ENCODE measurements at regions not wholly inside any gene's neighbourhood (a gene's known extent, or its start where the extent isn't known, plus 50 kb on each side); places are given as distances from the start of the nearest gene placed in this dataset.

DNA sequence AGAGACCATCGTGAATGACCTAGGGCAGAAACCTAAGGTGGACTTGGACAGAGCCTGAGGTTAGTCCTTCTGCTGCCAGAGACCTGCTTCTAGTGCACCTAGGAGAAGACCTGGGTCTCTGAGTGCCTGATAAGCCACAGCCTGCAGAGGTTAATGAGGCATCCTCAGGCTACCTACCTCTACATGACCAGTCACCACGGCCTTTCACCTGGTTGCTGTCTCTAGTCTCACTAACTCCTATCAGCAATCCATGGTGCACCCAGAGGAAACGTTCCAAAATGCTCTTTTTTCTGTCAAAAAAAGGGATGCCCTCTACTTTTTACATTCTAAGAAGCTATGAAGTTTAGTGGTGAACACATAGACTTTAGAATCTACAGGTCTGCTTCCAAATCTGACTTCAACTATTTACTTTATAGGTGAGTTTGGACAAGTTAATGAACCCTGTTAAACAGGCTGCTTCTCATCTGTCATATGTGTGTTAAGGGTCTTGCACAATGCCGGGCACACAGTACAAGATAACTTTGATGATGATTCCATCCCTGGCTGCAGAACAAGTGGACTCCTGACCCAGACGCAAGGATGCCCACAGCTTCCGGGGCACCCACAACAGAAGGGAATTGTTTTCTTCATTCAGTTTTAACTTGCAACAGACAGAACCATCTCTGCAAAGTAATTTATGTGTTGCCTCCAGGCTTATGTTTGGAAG lies 469.9 kb upstream of the CDH5 start:
- DNase-seq, result no peak

DNA sequence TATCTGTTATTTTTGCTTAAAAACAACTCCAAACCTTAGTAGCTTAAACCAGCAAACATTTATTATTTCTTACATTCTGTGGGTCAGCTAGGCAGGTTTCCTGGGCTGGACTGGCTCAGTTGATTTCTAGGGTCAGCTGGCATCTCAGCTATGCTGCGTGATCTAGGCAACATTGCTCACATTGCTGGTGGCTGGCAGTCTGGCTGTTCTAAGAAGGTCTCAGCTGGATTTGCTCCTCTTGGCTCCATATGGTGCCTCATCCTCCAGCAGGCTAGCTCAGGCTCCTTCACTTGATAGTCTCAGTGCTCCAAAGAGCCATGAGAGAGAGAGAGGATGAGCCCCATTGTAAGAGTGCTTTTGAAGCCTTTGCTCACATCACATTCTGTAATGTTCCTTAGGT lies 470.6 kb upstream of the CDH5 start:
- DNase-seq, result no peak

DNA sequence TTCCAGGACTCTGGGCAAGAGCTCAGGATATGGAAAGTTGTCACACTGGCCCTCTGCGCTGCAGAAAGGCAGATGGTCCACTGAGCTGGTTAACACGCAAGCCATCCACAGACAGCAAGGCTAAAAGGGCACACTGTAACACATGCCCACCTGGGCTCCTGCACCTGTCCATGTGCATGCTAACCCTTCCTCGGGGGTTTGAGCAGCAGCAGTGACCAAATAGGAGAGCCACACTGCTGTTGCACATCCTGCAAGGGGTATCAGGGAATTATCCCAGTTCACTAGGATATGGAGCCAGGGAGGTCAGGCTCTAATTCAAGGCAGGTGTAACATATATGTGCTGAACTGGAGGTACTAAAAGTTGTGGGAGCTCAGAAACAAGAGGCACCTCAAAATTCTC lies 471.0 kb upstream of the CDH5 start:
- DNase-seq, result no peak

DNA sequence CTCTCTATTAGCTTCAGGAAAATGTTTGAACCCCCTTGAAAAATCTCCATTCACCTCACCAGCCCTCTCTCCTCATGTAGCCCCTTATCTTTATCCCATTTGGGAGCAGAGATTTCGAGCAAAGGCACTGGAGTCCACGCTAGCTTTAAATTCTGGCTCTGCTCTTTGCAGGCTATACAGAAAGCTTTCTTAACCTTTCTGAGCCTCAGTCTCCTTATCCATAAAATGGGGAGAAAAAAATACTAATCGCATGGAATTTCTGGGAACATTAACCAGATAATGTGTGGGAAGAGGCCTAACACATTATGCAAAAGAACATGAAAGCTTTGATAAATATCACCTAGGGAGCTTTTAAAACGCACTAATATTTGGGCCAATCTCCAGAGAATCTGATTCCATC lies 476.3 kb upstream of the CDH5 start:
- no peak for DNase-seq

DNA sequence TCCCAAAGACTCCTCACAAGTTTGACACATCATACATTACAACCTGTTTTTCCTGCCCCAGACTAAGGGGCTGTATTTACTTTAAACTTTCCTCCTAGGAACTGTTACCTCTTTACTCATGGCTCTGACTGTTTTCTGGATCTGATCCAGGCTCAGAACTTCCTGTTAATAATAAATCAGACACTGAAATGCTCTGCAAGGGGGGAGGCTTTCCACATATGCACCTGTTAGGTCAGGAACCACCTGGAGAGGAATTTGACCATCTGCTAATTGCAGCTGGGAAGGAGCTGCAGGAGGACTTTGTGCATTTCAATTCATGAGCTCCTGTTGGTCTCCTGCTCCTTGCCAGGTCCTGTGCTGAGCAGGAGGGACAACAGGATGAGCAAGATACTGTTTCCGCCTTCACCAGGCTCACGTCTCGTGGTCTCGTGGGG lies 476.9 kb upstream of the CDH5 start:
- DNase-seq, result peak; percentile 61

DNA sequence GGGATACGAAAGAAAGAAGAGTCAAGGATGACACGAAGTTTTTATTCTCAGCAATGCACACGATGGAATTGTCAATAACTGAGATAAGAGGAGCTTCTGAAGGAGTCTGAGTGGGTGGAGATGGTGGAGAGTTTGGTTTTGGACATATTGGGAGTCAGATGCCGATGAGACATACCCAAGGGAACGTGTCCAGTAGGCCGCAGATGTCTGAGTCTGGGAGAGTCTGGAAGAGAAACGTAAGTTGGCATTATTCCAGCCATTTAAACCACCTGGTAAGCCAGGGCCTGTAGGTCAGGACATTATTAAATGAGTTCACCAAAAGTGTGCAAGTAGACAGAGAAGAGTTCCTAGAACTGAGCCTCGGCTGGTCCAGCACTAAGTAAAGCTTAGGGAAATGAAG lies 478.3 kb upstream of the CDH5 start:
- DNase-seq, result no peak

DNA sequence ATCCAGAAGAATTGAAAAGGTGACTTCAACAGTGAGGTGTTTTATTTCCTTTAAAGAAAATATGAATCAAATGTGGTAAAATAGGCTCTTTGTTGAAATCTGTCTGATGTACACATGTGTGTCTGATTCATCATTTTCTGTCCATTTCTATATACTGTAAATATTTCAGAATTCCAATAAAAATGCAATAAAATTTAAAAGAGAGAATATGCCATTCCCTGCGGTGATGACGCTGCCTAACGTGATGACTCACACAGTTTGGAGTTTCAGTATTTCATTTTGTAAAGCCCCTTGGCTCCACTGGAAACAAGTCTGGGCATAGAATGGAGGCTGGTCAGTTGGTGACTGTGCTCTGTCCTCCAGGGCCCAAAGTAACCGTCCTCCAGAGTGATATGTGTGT lies 482.5 kb upstream of the CDH5 start:
- no peak for DNase-seq

DNA sequence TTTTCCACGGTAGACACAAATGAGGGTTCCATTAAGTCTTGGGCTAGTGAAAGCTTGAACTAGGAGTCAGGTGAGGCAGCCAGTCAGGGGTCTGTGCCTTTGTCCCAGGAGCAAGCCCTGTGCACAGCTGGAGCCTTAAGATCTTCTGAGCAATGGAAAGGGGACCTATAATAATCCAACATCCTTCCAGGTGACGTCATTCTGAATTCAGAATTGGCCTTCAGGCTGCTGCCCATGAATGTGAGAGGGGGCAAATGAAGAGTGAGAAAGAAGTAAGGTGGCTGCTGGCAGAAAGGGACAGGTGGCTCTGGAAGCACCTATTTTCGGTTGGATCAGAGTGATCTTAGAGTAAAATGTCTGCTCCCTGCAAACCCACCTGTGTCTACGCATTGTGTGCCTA lies 488.1 kb upstream of the CDH5 start:
- no peak for DNase-seq

DNA sequence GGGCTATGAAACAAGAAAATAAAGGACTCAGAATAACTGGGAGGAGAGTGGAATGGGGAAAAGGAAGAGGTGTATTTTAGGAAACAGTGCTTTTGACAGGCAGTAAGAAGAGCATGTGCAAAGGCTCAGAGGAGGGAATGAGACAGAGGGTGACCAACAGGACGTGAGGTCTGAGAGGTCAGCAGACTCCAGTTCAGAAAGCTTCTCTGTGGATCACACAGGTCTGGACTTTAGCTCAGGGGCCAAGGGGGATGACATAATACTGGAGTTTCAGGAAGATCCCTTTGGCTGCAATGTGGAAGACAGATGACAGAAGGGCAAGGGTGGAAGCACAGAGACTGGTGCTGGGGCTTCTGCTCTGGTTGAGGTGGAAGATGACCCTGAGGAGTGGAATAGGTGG lies 489.9 kb upstream of the CDH5 start:
- no peak for DNase-seq

DNA sequence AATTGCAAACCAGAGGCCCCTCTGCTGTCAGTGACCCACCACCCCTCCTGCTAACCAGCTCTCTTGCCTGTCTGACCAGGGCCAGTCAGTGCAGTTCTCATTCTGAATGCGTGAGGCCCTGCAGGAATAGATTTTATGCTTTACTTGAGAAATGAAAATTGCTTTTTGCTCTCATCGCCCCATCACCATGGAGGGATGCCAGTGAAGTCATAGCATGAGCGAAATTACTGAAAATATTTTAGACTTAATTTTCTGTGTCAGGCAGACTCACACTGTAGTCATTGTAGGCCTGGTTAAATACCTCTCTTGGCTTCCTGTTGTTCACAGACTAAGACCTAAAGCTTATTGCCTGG lies 490.5 kb upstream of the CDH5 start:
- DNase-seq, result no peak

DNA sequence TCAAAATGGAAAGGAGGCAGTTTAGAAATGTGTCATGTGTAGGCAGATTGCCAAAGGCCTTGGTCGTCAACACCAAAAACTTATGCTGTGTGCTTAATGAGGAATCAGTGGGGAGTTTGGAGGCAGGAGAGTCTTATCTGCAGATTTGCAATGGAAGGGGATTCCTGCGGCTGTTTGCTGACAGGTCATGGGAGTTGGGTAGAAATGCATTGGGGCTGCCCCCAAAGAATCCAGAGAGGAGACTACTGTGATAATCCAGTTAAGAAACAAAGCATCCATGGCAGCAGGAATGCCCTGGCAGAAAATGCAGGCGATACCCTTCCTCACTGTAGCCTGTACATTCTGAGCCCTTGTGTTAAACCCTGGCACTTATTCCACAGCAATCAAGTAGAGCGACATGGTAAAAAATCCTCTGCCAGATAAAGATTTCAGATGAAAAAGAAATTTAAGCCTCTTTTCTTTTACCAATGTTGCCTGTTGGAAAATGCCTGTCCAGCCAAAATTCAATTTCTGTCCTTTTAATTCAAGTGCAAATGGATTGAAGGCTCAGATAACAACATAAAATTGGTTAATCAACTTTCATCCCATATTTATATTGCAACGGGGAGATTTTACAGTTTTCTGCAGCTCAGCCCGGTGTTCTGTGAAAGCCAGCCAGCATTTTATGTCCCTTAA lies 491.0 kb upstream of the CDH5 start:
- DNase-seq, result no peak

DNA sequence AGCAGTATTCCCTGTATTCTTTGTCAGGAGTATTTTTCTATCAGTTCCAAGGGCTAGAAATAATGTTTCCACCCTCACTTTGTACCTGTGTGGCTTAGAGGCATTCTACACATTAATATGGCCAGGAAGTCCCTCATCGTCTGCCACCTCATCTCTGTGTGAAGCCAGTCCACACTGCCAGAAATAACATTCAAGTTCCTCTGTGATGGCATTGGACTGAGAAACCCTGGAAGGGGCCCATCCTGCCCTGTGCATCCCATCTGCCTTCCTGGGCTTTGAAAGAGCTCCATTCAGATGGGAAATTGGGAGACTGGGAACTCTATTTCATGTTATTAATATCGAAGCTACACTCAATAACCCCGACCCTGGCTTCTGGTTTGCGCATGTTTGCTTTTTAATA lies 497.2 kb upstream of the CDH5 start:
- DNase-seq, result no peak

DNA sequence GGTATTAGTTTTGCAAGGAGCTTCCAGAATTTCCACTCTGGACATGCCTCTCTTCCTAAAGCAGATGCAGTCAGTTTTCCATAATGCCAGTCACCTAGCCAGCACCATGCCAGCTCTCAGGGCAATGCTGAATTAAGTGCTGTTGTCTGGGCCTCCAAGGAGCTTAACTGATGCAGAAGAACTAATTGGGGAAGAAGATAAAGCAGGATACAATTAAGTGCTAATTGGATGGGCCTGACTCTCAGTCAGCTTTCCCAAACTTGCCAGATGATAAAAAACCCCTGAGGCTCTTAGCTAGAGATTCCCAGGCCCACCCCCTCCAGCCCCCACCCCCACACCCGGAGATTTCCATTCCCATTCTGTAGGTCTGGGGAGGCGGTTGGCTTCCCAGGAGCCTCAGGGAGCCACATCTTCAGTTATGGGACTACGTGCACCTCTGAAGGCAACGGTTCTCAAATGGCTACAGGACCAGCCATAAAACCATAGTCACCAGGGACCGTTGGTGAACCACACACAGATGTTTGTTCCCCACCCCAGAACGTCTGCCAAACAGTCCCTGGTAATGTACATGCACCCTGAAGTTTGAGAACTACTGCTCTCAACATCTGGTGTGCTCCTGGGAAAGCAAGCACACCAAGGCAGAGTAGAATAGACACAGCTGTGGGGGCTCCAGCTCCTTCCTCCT lies 499.1 kb upstream of the CDH5 start:
- DNase-seq, result no peak

DNA sequence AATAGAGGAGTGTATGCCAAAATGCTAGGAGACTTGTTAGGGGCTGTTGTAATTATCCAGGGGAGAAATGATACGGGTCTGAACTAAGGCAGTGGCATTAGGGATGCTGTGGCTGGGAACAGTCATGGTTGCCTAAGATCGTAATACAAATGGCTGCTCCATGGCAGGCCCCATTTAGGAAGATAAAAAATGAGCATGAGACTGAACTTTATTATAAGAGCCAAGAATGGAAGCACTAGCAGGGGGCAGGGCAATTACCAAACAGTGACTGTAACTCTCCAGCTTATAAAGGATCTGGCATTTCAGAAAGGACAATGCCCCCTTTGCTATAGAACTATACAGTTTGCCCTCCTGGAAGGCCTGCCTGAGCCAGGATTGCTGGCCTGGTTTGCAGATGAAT lies 503.3 kb upstream of the CDH5 start:
- no peak for DNase-seq

DNA sequence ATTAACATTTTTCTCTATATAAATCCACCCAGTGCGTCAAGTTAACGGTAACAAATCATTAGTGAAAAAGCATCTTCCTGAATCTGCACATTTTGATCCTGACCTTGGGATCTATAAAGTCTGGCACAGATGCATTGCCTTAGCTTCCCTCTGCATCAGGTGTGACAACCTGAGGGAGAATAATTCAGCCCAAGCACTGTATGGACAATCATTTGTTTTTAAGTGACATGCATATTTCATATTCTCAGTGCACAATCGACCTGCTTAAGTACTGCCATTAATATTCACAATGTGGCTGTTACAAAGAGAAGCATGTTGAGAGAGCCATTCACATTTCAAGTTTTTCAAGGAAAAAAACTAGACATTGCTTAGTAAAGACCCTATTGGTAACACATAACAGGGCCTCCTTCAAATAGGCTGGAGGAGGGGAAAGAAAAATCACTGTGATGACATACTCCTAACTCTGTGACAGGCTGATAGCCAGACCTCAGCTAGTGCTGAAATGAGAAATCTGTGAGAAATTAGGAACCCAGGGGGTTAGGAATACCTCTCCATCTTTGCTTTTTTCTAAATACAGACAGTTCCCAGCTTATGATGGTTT lies 505.3 kb upstream of the CDH5 start:
- no peak for DNase-seq

DNA sequence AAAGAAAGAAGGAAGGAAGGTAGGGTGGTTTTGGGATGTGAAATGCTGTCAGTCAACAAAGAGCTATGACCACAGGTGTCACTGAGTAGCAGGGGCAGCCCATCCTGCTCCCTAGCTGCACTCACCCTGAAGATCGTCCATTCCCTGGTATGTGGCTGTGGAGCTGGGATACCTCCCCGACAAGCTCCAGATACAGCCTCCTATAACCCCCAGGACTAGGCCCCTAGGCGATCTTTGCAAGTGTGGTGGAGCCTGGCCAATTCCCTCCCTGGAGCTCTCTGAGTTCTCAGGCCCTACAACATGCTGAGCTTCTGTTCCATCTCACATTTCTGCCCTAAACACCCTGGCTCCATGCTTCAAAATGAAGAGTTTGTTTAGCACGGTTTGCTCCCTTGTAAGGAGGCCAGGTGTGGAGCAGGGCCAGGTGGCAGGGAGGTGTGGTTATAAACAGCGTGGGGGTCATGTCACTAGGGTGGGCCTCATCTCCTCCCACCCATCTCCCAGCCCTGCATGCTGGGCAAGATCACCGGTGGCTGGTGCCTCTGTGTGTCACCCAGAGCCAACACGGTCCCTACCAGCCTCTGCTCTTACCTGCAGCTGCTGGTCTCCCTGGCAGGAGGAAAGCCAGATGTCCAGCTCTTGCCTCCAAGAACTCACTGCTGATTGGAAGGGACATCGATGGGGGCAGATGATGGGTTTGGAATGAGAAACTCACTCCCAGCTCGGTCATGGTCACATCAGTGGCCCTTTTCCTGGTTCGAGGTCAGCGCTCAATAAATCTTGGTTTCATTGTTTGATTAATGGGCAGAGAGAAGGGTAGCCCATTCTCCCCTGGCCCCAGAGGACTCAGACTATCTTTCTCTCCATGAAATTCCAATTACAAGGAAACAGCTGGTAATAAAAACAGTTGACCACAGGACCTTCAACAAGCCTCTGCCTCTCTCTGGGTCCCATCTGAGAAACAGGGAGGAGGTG lies 511.0 kb upstream of the CDH5 start:
- DNase-seq, result no peak

DNA sequence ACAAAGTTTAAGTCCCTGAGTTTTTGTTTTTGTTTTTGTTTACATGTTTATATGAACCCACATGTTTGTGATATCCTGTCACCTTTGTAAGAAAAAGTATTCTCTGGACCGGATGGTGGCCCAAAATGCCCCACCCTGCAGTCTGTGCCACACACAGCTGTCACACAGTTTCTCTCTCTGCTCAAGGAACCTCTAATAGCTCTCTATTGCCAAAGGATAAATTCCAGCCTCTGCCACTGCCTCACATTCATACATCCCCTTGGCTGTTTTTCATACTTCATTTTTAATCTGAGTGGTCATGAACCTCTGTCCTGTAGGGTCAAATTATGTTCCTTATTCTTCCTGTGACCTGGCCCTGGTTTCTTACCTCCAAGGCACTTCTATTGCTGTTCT lies 520.3 kb upstream of the CDH5 start:
- DNase-seq, result no peak

DNA sequence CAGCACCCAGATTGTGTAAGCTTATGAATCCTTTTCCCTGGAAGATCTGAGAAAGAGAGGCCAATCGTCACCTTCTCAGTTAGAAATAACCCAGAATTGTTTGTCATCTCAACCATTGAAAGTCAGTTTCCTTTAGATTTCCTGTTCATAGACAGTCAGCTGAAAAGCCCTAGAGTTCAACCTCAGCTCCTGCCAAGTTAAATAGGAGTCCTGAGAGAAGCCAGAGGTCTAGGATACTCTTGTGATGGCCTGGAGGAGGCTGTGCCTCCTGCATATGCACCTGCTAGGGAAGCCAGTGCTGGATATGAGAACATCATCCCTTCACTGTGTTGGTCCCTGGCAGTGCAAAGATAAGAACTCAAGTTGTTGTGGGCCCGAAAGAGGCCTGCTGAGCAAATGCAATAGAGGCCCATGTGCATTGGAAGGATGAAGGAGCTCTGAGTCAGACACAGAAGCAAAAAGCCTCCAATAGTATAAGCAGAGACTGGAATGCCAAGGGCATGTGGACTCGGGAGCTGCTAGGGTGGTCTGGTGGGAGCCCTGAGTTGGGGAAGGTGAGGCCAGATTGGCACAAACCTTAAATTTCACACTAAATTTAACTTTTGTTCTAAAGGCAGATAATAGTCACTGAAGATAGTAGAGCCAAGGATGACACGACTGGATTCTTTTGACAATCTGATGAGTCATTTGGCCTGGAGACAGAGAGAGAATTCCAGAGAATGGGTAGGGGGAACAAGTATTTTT lies 520.9 kb upstream of the CDH5 start:
- no peak for DNase-seq

DNA sequence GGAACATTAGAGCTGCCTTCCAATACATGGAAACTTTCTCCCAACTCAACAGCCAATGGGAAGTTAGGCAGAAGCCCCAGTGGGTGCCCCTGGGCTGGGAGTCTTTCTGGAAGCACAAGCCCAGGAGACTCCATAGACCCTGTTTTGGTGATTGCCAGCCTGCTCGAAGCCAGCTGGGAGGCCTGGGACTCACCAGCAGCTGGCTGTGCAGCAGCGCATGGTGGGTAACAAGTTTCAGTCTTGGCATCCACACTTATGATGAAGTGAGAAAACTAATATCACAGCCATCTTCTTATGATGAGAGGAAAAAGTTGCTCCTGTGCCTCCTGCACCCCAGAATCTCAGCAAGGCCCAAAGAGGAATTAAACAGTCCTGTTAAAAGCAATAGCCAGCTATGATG lies 522.5 kb upstream of the CDH5 start:
- no peak for DNase-seq

DNA sequence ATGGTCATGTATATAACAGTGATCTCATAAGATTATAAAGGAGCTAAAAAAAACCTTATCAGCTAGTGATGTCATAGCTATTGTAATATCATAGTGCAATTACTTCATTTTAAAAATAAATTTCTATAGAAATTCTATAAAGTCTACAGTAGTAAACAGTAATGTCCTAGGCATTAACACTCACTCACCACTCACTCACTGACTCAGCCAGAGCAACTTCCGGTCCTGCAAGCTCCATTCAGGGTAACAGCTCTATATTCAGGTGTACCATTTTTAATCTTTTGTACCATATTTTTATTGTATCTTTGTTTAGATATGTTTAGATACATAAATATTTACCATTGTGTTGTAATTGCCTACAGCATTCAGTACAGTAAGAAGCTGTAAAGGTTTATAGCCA lies 524.4 kb upstream of the CDH5 start:
- DNase-seq, result no peak

DNA sequence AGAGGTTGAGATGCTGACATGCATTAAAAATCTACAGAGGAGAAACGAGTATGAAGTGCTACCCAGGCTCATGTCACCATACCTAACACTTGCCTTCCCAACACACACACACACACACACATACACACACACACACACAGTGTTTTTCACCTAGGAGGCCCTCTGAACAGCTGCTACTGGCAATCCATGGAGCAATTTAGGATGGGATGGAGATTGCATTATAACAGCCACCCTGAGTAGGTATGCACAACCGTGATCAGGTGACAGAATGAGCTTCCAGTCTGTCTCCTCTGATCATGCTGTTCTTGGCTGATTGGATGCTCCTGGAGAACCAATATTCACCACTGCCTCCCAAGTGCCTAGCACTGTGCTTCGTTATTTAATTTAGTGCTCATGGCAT lies 528.5 kb upstream of the CDH5 start:
- DNase-seq, result no peak
